IMR-90 (cell line): ENCODE measurements at regions not wholly inside any gene's neighbourhood (a gene's known extent, or its start where the extent isn't known, plus 50 kb on each side); places are given as distances from the start of the nearest gene placed in this dataset.

Experiments
- ATAC-seq: fragments of 200-7000 bp; cut with Tn5 transposase; 2 replicates; pipeline ENCODE4 v1.9.1; 2020; ENCODE audit warnings: low read depth, mild to moderate bottlenecking, moderate library complexity
- BruUV-seq: library from RNA; stranded (reverse); fragments of 400-500 nt; replicated peaks from 2 replicates; lab custom pipeline; 2021; lab: Mats Ljungman, UMichigan
- CTCF ChIA-PET: fragments of 300-600 bp; formaldehyde crosslinking; extraction: SDS; loops from one replicate; lab custom pipeline; 2021; ENCODE audit warnings: antibody characterized with exemption; lab: Yijun Ruan, JAX
- POLR2A ChIA-PET: fragments of 300-600 bp; sonication (Branson Sonifier 250); formaldehyde crosslinking; loops from one replicate; lab custom pipeline; 2022; ENCODE audit warnings: antibody characterized with exemption; ENCODE audit not compliant: unreplicated experiment; lab: Charles Lee
- DNase-seq: peaks from one replicate; pipeline ENCODE4 v3.0.0; 2013
- H2AFZ ChIP-seq: replicated peaks from 2 replicates; pipeline ENCODE3; 2013; ENCODE audit warnings: low read length, mild to moderate bottlenecking; ENCODE audit not compliant: poor library complexity
- H2AK5ac ChIP-seq: 2 replicates; pipeline ENCODE4 v1.6.1; 2013; ENCODE audit warnings: low read depth, low read length, inconsistent platforms
- H2AK9ac ChIP-seq: replicated peaks from 2 replicates; pipeline ENCODE3; 2013; ENCODE audit warnings: mild to moderate bottlenecking, low read depth, low read length, moderate library complexity; ENCODE audit not compliant: poor library complexity
- H2BK120ac ChIP-seq: 2 replicates; pipeline ENCODE4 v1.6.1; 2013; ENCODE audit warnings: low read depth, low read length, inconsistent platforms
- H2BK15ac ChIP-seq: 3 replicates; pipeline ENCODE4 v1.6.1; 2013; ENCODE audit warnings: low read depth, low read length, inconsistent platforms
- H2BK20ac ChIP-seq: 2 replicates; pipeline ENCODE4 v1.6.1; 2013; ENCODE audit warnings: low read depth, mild to moderate bottlenecking, inconsistent platforms, low read length, moderate library complexity
- H2BK5ac ChIP-seq: 2 replicates; pipeline ENCODE4 v1.6.1; 2013; ENCODE audit warnings: mild to moderate bottlenecking, low read depth, low read length, inconsistent platforms; ENCODE audit not compliant: poor library complexity, severe bottlenecking
- H3K14ac ChIP-seq: replicated peaks from 2 replicates; pipeline ENCODE4 v1.6.1; 2013; ENCODE audit warnings: low read depth, low read length, inconsistent platforms
- H3K18ac ChIP-seq: 2 replicates; pipeline ENCODE4 v1.6.1; 2013; ENCODE audit warnings: low read depth, low read length, control low read depth
- H3K23ac ChIP-seq: 2 replicates; pipeline ENCODE4 v1.6.1; 2013; ENCODE audit warnings: low read depth, low read length, inconsistent platforms
- H3K27ac ChIP-seq: 2 replicates; pipeline ENCODE4 v1.5.1; 2013; ENCODE audit warnings: mild to moderate bottlenecking, control low read depth, low read length; ENCODE audit not compliant: insufficient read depth
- H3K27me3 ChIP-seq: 2 replicates; pipeline ENCODE4 v1.6.1; 2013; ENCODE audit warnings: low read length; ENCODE audit not compliant: control insufficient read depth, insufficient read depth
- H3K36me3 ChIP-seq: 2 replicates; pipeline ENCODE4 v1.6.1; 2013; ENCODE audit warnings: low read length, mixed read lengths; ENCODE audit not compliant: control insufficient read depth, insufficient read depth
- H3K4ac ChIP-seq: 2 replicates; pipeline ENCODE4 v1.6.1; 2013; ENCODE audit warnings: low read depth, low read length, inconsistent platforms
- H3K4me1 ChIP-seq: 2 replicates; pipeline ENCODE4 v1.6.1; 2013; ENCODE audit warnings: low read length, mixed read lengths; ENCODE audit not compliant: control insufficient read depth, insufficient read depth
- H3K4me2 ChIP-seq: 2 replicates; pipeline ENCODE4 v1.6.1; 2013; ENCODE audit warnings: low read depth, mild to moderate bottlenecking, control low read depth, low read length, moderate library complexity
- H3K4me3 ChIP-seq: 2 replicates; pipeline ENCODE4 v1.5.1; 2013; ENCODE audit warnings: low read depth, mild to moderate bottlenecking, control low read depth, low read length, moderate library complexity; ENCODE audit not compliant: insufficient read depth
- H3K56ac ChIP-seq: 2 replicates; pipeline ENCODE4 v1.6.1; 2013; ENCODE audit warnings: low read length, inconsistent platforms; ENCODE audit not compliant: insufficient read depth; ENCODE audit errors: extremely low read depth
- H3K79me1 ChIP-seq, 2 experiments: 2 replicates each; pipeline ENCODE4 v1.6.1; 2013; ENCODE audit warnings: low read length in 2 of 2, inconsistent platforms in 1 of 2, low read depth in 1 of 2
- H3K9ac ChIP-seq: 2 replicates; pipeline ENCODE4 v1.6.1; 2013; ENCODE audit warnings: low read depth, low read length, control low read depth
- H3K9me1 ChIP-seq: 2 replicates; pipeline ENCODE4 v1.6.1; 2013; ENCODE audit warnings: low read length, inconsistent platforms; ENCODE audit not compliant: insufficient read depth
- H3K9me3 ChIP-seq: 2 replicates; pipeline ENCODE4 v1.6.1; 2013; ENCODE audit warnings: low read length; ENCODE audit not compliant: control insufficient read depth, insufficient read depth
- H4K20me1 ChIP-seq: 2 replicates; pipeline ENCODE4 v1.6.1; 2013; ENCODE audit warnings: low read length, inconsistent platforms; ENCODE audit not compliant: insufficient read depth
- H4K5ac ChIP-seq: 2 replicates; pipeline ENCODE4 v1.6.1; 2013; ENCODE audit warnings: mild to moderate bottlenecking, low read depth, low read length, control low read depth
- H4K8ac ChIP-seq, 2 experiments: 2 replicates each; pipeline ENCODE4 v1.6.1; 2013; ENCODE audit warnings: low read depth in 2 of 2, low read length in 2 of 2, control low read depth in 1 of 2, inconsistent platforms in 1 of 2
- H4K91ac ChIP-seq: 2 replicates; pipeline ENCODE4 v1.6.1; 2013; ENCODE audit warnings: low read depth, low read length, inconsistent platforms; ENCODE audit not compliant: insufficient read depth
- CTCF ChIP-seq: conservative IDR thresholded peaks from 2 replicates; pipeline ENCODE4 v1.5.1; 2012; ENCODE audit warnings: mild to moderate bottlenecking, low read depth, low read length, improper control_type of control experiment
- ELK1 ChIP-seq: fragments of 150-350 bp; IDR thresholded peaks from 2 replicates; pipeline ENCODE4 v1.6.1; 2016; ENCODE audit warnings: low read depth, mild to moderate bottlenecking, low read length, moderate library complexity, borderline replicate concordance
- MXI1 ChIP-seq: IDR thresholded peaks from 2 replicates; pipeline ENCODE4 v1.6.1; 2012; ENCODE audit warnings: low read depth, mild to moderate bottlenecking, low read length, moderate library complexity, borderline replicate concordance
- RFX5 ChIP-seq: IDR thresholded peaks from 2 replicates; pipeline ENCODE4 v1.8.0; 2012; ENCODE audit warnings: low read depth, mild to moderate bottlenecking, low read length, moderate library complexity
- WGBS, 2 experiments: methylation state at CpG; one replicate each; pipeline versions ENCODE4 v1.1.5 to v1.1.7; 2013; ENCODE audit warnings: missing lambda C conversion rate in 2 of 2; ENCODE audit not compliant: insufficient read length in 1 of 2; ENCODE audit errors: extremely low coverage in 2 of 2; 5-methylcytosine and 5-hydroxymethylcytosine counted together
- dilution Hi-C: fragments of 300-500 bp; cut with HindIII; formaldehyde crosslinking; loops from one replicate; pipeline ENCODE4 v1.14.3; 2018; ENCODE audit warnings: low sequenced_read_pairs; ENCODE audit not compliant: unreplicated experiment
- in situ Hi-C: fragments of 300-500 bp; cut with MboI; formaldehyde crosslinking; loops from 3 replicates; pipeline ENCODE4 v1.14.3; 2019; ENCODE audit warnings: low sequenced_read_pairs, inconsistent platforms, mixed read lengths
- intact Hi-C: fragments of 100-400 bp; cut with micrococcal nuclease; formaldehyde crosslinking; loops from 2 replicates; pipeline ENCODE4 v1.10.0; 2022

- BruUV-seq, result no TSS peak
- no peak overlapping the region for H2BK5ac ChIP-seq
- peaks cover 1% of the 10 kb centered on the region; the same call in 1 of the 2 replicates for H3K27me3 ChIP-seq
- no peak overlapping the region for H3K4me3 ChIP-seq
- H2AFZ ChIP-seq, result no peak overlapping the region
- H4K5ac ChIP-seq, result no peak overlapping the region
- WGBS, 2 experiments, result 100% methylated on average over 2 of the region's 2 CpGs; no CpG with 5 or more reads in 1 of the 2 experiments
- CTCF ChIA-PET, result no interaction called here
- H3K23ac ChIP-seq, result no peak overlapping the region
- in situ Hi-C loops, result no loop called here
- no peak overlapping the region for H2AK5ac ChIP-seq
- H3K9me1 ChIP-seq, result no peaks in the 10 kb centered on the region
- H3K9me3 ChIP-seq, result no peaks in the 10 kb centered on the region
- no peaks in the 10 kb centered on the region for H4K20me1 ChIP-seq
- H3K4ac ChIP-seq, result no peak overlapping the region
- no peak overlapping the region for H2BK20ac ChIP-seq
- H2BK120ac ChIP-seq, result no peak overlapping the region
- no peak for DNase-seq
- H3K18ac ChIP-seq, result no peak overlapping the region
- 0 out of 2 replicates have a peak, but pooled peaks cover 2% of the 10 kb centered on the region for H3K4me1 ChIP-seq
- no peaks in the 10 kb centered on the region for H3K36me3 ChIP-seq
- no peak overlapping the region for H2BK15ac ChIP-seq
- H2AK9ac ChIP-seq, result no peak overlapping the region
- intact Hi-C loops, result no loop called here
- H3K14ac ChIP-seq, result no peak overlapping the region
- H3K79me1 ChIP-seq, result no peaks in the 10 kb centered on the region
- H3K56ac ChIP-seq, result no peak overlapping the region
- ATAC-seq, result no peak
- H3K9ac ChIP-seq, result no peak overlapping the region
- no peak overlapping the region for H4K8ac ChIP-seq
- H4K91ac ChIP-seq, result no peak overlapping the region
- POLR2A ChIA-PET, result no interaction called here
- TF ChIP-seq CTCF (no peak), ELK1 (no peak), MXI1 (no peak), RFX5 (no peak)
- no peak overlapping the region for H3K4me2 ChIP-seq
- dilution Hi-C loops, result no loop called here
- H3K27ac ChIP-seq, result no peak overlapping the region
Measured at GRCh38 chr3:59436164-59436958, 386.5 kb upstream of the CFAP20DC start.
